HEK293T (cell line): ENCODE measurements at regions not wholly inside any gene's neighbourhood (a gene's known extent, or its start where the extent isn't known, plus 50 kb on each side); places are given as distances from the start of the nearest gene placed in this dataset.

ENCODE experiments used
- CTCF ChIA-PET: fragments of 350-600 bp; formaldehyde crosslinking; extraction: SDS; loops from one replicate; lab custom pipeline; 2021; ENCODE audit warnings: antibody characterized with exemption, inconsistent platforms; lab: Yijun Ruan, JAX
- POLR2A ChIA-PET: fragments of 350-600 bp; formaldehyde crosslinking; extraction: SDS; loops from one replicate; lab custom pipeline; 2020; ENCODE audit warnings: antibody characterized with exemption, inconsistent platforms; lab: Yijun Ruan, JAX
- DNase-seq: peaks from one replicate; pipeline ENCODE4 v3.0.0; 2012; ENCODE audit warnings: mixed read lengths; ENCODE audit errors: extremely low spot score
- ARNT ChIP-seq: fragments of 450-650 bp; IDR thresholded peaks from 2 replicates; pipeline ENCODE4 v1.6.1; 2017; ENCODE audit warnings: mild to moderate bottlenecking
- BHLHE40 ChIP-seq: fragments of 450-650 bp; IDR thresholded peaks from 2 replicates; pipeline ENCODE4 v1.6.1; 2016; ENCODE audit warnings: mild to moderate bottlenecking, moderate library complexity, borderline replicate concordance
- CTBP1 ChIP-seq: fragments of 450-650 bp; IDR thresholded peaks from 2 replicates; pipeline ENCODE4 v1.6.1; 2016; ENCODE audit warnings: borderline replicate concordance
- ELF4 ChIP-seq: fragments of 450-650 bp; IDR thresholded peaks from 2 replicates; pipeline ENCODE4 v1.6.1; 2017; ENCODE audit warnings: antibody characterized with exemption
- FOXA1 ChIP-seq: fragments of 450-650 bp; IDR thresholded peaks from 2 replicates; pipeline ENCODE4 v1.6.1; 2016; ENCODE audit warnings: mild to moderate bottlenecking
- FOXK2 ChIP-seq: fragments of 450-650 bp; IDR thresholded peaks from 2 replicates; pipeline ENCODE4 v1.6.1; 2016; ENCODE audit warnings: mild to moderate bottlenecking
- FOXM1 ChIP-seq: fragments of 450-650 bp; IDR thresholded peaks from 2 replicates; pipeline ENCODE4 v1.6.1; 2017; ENCODE audit warnings: mild to moderate bottlenecking, borderline replicate concordance
- HDGF ChIP-seq: fragments of 450-650 bp; IDR thresholded peaks from 2 replicates; pipeline ENCODE4 v1.6.1; 2017; ENCODE audit warnings: antibody characterized with exemption, borderline replicate concordance
- L3MBTL2 ChIP-seq: fragments of 450-650 bp; conservative IDR thresholded peaks from 2 replicates; pipeline ENCODE4 v1.6.1; 2016; ENCODE audit warnings: mild to moderate bottlenecking
- LEF1 ChIP-seq: fragments of 450-650 bp; IDR thresholded peaks from 2 replicates; pipeline ENCODE4 v1.6.1; 2017; ENCODE audit warnings: mild to moderate bottlenecking, borderline replicate concordance
- NFRKB ChIP-seq: fragments of 450-650 bp; IDR thresholded peaks from 2 replicates; pipeline ENCODE4 v1.6.1; 2016; ENCODE audit warnings: mild to moderate bottlenecking, moderate library complexity
- PKNOX1 ChIP-seq: fragments of 450-650 bp; IDR thresholded peaks from 2 replicates; pipeline ENCODE4 v1.6.1; 2016
- SP1 ChIP-seq: fragments of 450-650 bp; IDR thresholded peaks from 2 replicates; pipeline ENCODE4 v1.6.1; 2017
- SUZ12 ChIP-seq: fragments of 450-650 bp; IDR thresholded peaks from 2 replicates; pipeline ENCODE4 v1.6.1; 2016; ENCODE audit warnings: mild to moderate bottlenecking
- TARDBP ChIP-seq: fragments of 450-650 bp; IDR thresholded peaks from 2 replicates; pipeline ENCODE4 v1.6.1; 2016
- ZNF384 ChIP-seq: fragments of 450-650 bp; IDR thresholded peaks from 2 replicates; pipeline ENCODE4 v1.6.1; 2016

DNA sequence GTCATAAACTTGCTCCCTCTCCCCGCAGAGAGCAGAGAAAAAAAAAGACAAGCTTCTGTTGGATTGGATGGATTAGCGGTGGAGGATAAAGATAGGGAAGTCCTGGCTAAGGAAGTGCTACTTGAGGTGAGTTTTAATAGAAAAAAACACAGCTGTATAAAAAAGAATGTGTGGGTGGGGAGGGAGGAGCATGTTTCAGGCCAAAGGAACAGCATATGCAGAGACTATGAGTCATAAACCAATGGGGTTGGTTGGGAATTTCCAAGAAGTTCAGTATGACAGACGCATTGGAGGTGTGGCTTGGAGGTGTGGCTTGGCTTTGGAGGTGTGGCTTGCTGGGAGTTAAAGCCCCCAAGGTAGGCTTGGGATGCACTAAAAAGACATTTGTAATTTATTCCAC lies 103.0 kb upstream of the LSM8 start:
- ChIA-PET CTCF (no interaction called here), POLR2A (no interaction called here)
- DNase-seq, result peak; percentile 21
- TF ChIP-seq LEF1, result no peak
- TF ChIP-seq BHLHE40, result no peak
- no peak for TF ChIP-seq FOXM1
- no peak for TF ChIP-seq L3MBTL2
- TF ChIP-seq PKNOX1, result no peak
- no peak for TF ChIP-seq NFRKB
- TF ChIP-seq HDGF, result no peak
- TF ChIP-seq ARNT, result no peak
- TF ChIP-seq ELF4, result no peak
- TF ChIP-seq FOXK2, result no peak
- no peak for TF ChIP-seq ZNF384
- TF ChIP-seq CTBP1, result no peak
- TF ChIP-seq SP1, result no peak
- no peak for TF ChIP-seq FOXA1
- TF ChIP-seq SUZ12, result no peak
- no peak for TF ChIP-seq TARDBP

DNA sequence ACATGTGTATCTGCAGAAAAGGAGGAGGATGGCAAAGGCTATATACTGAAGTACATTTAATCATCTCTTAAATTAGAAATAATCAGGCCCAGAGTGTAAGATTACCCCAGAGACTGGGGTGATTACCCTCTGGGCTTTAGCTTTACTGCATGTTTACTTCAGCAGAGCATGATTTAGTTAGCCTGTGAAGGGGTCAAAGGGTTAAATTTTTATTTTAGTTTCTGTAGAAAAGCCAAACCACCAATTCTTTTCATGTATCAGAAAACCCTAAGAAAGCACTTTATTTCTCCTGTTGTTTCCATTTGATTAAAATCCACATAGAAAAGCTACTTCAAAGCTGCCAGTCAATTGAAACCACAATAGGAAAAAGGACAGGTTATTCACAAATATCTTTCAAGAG lies 101.5 kb upstream of the LSM8 start:
- DNase-seq, result no peak
- ChIA-PET CTCF (interaction anchor here (0.6 kb wide), 1 partner anchor 337 kb away, joined by 3 read pairs; no protein-coding TSS in a partner anchor), POLR2A (no interaction called here)
- TF ChIP-seq FOXK2, result no peak
- TF ChIP-seq TARDBP, result no peak

DNA sequence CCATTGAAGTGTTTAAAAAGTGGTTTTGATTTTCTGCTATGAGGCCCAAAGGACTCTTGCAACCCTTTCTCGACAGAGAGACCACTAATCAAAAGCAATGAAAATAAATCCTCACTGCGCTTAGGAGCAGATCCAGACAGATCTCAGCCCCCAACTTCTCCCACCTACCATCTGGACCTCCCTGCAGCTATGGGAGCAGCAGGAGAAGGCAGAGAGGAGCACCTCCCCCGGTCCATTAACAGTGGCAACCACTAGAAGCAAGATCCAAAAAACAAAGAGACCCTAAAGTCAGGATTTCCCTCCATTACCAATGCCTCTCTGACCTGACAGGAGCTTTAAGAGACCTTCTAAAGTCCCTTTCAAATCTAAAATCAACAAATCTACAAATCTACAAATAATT lies 99.0 kb upstream of the LSM8 start:
- ChIA-PET POLR2A (no interaction called here), CTCF (interaction anchor here (1.0 kb wide), 1 partner anchor 92 kb away, joined by 3 read pairs; no protein-coding TSS in a partner anchor)
- no peak for TF ChIP-seq ZNF384
- no peak for TF ChIP-seq FOXM1
- TF ChIP-seq ELF4, result no peak
- no peak for TF ChIP-seq L3MBTL2
- no peak for TF ChIP-seq SUZ12
- TF ChIP-seq HDGF, result no peak
- DNase-seq, result no peak

DNA sequence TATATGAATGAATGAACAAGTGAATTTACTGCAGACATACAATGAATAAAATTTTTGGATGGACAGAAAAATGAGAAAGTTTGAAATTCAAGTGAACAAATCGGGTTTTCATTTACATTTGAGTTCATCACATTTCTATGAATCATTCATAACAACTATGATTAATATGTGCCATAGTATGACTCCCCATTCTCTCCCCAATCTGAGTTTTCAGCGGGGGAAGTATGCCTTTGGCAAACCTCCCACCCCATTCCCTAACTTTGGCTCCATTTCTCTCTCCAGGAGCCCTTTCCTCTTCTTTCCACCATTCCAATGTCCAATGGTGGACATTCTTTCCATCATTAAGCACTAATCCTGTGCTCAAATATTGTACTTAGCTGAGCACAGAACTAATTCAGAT lies 96.8 kb upstream of the LSM8 start:
- CTCF ChIA-PET, result no interaction called here

GRCh38 chr7:118094044-118094443 lies 89.9 kb upstream of the LSM8 start:
- CTCF ChIA-PET, result no interaction called here
- TF ChIP-seq CTBP1 (no peak), NFRKB (no peak), BHLHE40 (no peak), HDGF (no peak), ARNT (no peak), FOXK2 (no peak), FOXM1 (no peak), LEF1 (no peak), ZNF384 (no peak), ELF4 (no peak), PKNOX1 (no peak), SUZ12 (no peak), L3MBTL2 (no peak), SP1 (no peak)
- POLR2A ChIA-PET, result no interaction called here
- DNase-seq, result no peak

More for the DNA sequence above, 96.8 kb upstream of the LSM8 start:
- TF ChIP-seq FOXM1, result no peak
- no peak for TF ChIP-seq L3MBTL2
- no peak for TF ChIP-seq PKNOX1
- TF ChIP-seq CTBP1, result no peak
- TF ChIP-seq ZNF384, result no peak
- no peak for DNase-seq
- POLR2A ChIA-PET, result no interaction called here

DNA sequence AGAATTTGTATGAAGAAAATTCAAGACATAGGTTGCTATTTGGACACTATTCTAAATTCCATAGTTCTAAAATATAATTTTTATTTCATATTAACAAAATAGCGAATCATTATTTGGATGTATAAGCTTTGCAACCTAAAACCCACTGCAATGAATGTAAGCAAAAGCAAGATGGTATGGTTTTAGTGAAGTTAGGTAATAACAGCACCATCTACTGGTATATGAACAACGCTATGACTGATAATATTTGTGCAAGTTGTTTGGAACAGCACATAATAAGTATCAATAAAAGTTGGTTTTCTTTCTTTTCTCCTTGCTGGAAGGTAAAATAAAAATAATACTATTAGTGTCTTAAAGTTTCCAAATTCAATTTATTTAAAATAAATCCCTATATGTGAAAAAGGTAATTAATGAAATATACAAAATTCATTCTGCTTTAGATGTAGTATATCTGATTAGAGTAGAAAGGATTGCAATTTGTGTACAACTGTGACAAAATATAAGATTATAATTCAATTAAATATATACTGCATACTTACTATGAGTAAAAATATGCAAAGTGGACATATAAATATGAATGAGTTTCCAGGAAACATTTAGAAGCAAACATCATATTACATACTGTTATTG lies 79.0 kb upstream of the LSM8 start:
- DNase-seq, result peak; percentile 15
- TF ChIP-seq HDGF, result no peak
- no peak for TF ChIP-seq ZNF384
- no peak for TF ChIP-seq TARDBP
- TF ChIP-seq ELF4, result no peak
- TF ChIP-seq SUZ12, result no peak
- TF ChIP-seq PKNOX1, result no peak
- no peak for TF ChIP-seq CTBP1
- no peak for TF ChIP-seq LEF1
- no peak for TF ChIP-seq NFRKB
- no peak for TF ChIP-seq ARNT
- ChIA-PET POLR2A (no interaction called here), CTCF (interaction anchor here (0.6 kb wide), 1 partner anchor 169 kb away, joined by 3 read pairs; no protein-coding TSS in a partner anchor)
